GM18498 (cell line): ENCODE measurements at regions not wholly inside any gene's neighbourhood (a gene's known extent, or its start where the extent isn't known, plus 50 kb on each side); places are given as distances from the start of the nearest gene placed in this dataset.
"Not testable (repeated sequence)": the region's sequence is repeated elsewhere in the genome, so short reads cannot be mapped to it uniquely, and the experiment has no call there.

Experiments used
- ATAC-seq: cut with Tn5 transposase; IDR thresholded peaks from one replicate; pipeline ENCODE4 v1.9.1; 2021; ENCODE audit warnings: mild to moderate bottlenecking, moderate library complexity; ENCODE audit not compliant: unreplicated experiment

- ATAC-seq = no peak
Measured at GRCh38 chr16:9603316-9603715, 511.9 kb downstream of the HAPSTR1 start.

GRCh38 chr16:9607515-9608230 is 516.2 kb downstream of the HAPSTR1 start:
- no peak for ATAC-seq

- no peak for ATAC-seq
Measured at GRCh38 chr16:9610727-9611126, 519.3 kb downstream of the HAPSTR1 start.

- ATAC-seq = no peak
Measured at GRCh38 chr16:9612267-9612666, 520.8 kb downstream of the HAPSTR1 start.

- no peak for ATAC-seq
Measured at GRCh38 chr16:9614389-9614788, 522.9 kb downstream of the HAPSTR1 start.

- ATAC-seq = no peak
Measured at GRCh38 chr16:9622268-9622667, 530.8 kb downstream of the HAPSTR1 start.

- ATAC-seq = no peak
Measured at GRCh38 chr16:9625122-9625521, 533.7 kb downstream of the HAPSTR1 start.

GRCh38 chr16:9627427-9627826 is 536.0 kb downstream of the HAPSTR1 start:
- ATAC-seq = no peak

GRCh38 chr16:9630119-9630518 is 538.7 kb downstream of the HAPSTR1 start:
- no peak for ATAC-seq

- ATAC-seq = no peak
Measured at GRCh38 chr16:9630985-9631384, 539.5 kb downstream of the HAPSTR1 start.

- no peak for ATAC-seq
Measured at GRCh38 chr16:9633844-9634243, 542.4 kb downstream of the HAPSTR1 start.

- not testable (repeated sequence) for ATAC-seq
Measured at GRCh38 chr16:9635150-9635720, 543.8 kb downstream of the HAPSTR1 start.

GRCh38 chr16:9644258-9644657 is 538.0 kb downstream of the GRIN2A start:
- ATAC-seq = no peak

GRCh38 chr16:9645911-9646310 is 536.3 kb downstream of the GRIN2A start:
- ATAC-seq = no peak

GRCh38 chr16:9647981-9648701 is 534.1 kb downstream of the GRIN2A start:
- no peak for ATAC-seq

GRCh38 chr16:9650284-9650683 is 531.9 kb downstream of the GRIN2A start:
- ATAC-seq = no peak

- ATAC-seq = no peak
Measured at GRCh38 chr16:9655051-9655450, 527.2 kb downstream of the GRIN2A start.

GRCh38 chr16:9657641-9658040 is 524.6 kb downstream of the GRIN2A start:
- no peak for ATAC-seq

- no peak for ATAC-seq
Measured at GRCh38 chr16:9658164-9658563, 524.1 kb downstream of the GRIN2A start.

- ATAC-seq = no peak
Measured at GRCh38 chr16:9658586-9658985, 523.6 kb downstream of the GRIN2A start.

- ATAC-seq = no peak
Measured at GRCh38 chr16:9660898-9661297, 521.3 kb downstream of the GRIN2A start.

GRCh38 chr16:9661336-9662017 is 520.8 kb downstream of the GRIN2A start:
- no peak for ATAC-seq
